Astrocyte of the cerebellum (primary cell): ENCODE measurements at regions not wholly inside any gene's neighbourhood (a gene's known extent, or its start where the extent isn't known, plus 50 kb on each side); places are given as distances from the start of the nearest gene placed in this dataset.

Experiments
- DNase-seq: peaks from one replicate; pipeline ENCODE4 v3.0.0-alpha.2; 2011; ENCODE audit warnings: low read depth
- H3K4me3 ChIP-seq: 2 replicates; pipeline ENCODE4 v1.5.1; 2011; ENCODE audit warnings: mild to moderate bottlenecking, low read depth, low read length, moderate library complexity
- CTCF ChIP-seq: IDR thresholded peaks from 2 replicates; pipeline ENCODE4 v1.5.1; 2012; ENCODE audit warnings: low read length, low read depth, moderate library complexity, mild to moderate bottlenecking; ENCODE audit errors: missing control alignments
- in situ Hi-C: cut with HindIII; loops from 2 replicates; pipeline ENCODE4 v1.10.0; 2017; ENCODE audit warnings: low sequenced_read_pairs

GRCh38 chr3:178181784-178182183, 354.5 kb upstream of the KCNMB2 start:
- DNase-seq: no peak
- no peak overlapping the region for H3K4me3 ChIP-seq
- TF ChIP-seq CTCF: no peak
- in situ Hi-C loops: no loop called here

GRCh38 chr3:178182337-178182779, 353.9 kb upstream of the KCNMB2 start:
- TF ChIP-seq CTCF: no peak
- no peak for DNase-seq
- in situ Hi-C loops: no loop called here
- no peak overlapping the region for H3K4me3 ChIP-seq

GRCh38 chr3:178184833-178185232, 351.4 kb upstream of the KCNMB2 start:
- in situ Hi-C loops: no loop called here
- H3K4me3 ChIP-seq: no peak overlapping the region
- TF ChIP-seq CTCF: no peak
- DNase-seq: no peak

- in situ Hi-C loops: no loop called here
- DNase-seq: no peak
- no peak for TF ChIP-seq CTCF
- no peak overlapping the region for H3K4me3 ChIP-seq
Measured at GRCh38 chr3:178186666-178187065, 349.6 kb upstream of the KCNMB2 start.

- H3K4me3 ChIP-seq: no peak overlapping the region
- DNase-seq: no peak
- in situ Hi-C loops: no loop called here
- no peak for TF ChIP-seq CTCF
Measured at GRCh38 chr3:178189854-178190253, 346.4 kb upstream of the KCNMB2 start.

- no peak for TF ChIP-seq CTCF
- no peak for DNase-seq
- in situ Hi-C loops: no loop called here
- H3K4me3 ChIP-seq: no peak overlapping the region
Measured at GRCh38 chr3:178193846-178194245, 342.4 kb upstream of the KCNMB2 start.

- in situ Hi-C loops: no loop called here
- no peak overlapping the region for H3K4me3 ChIP-seq
- DNase-seq: no peak
- no peak for TF ChIP-seq CTCF
Measured at GRCh38 chr3:178194539-178194938, 341.7 kb upstream of the KCNMB2 start.
